IgD-negative memory B cell (primary cell): ENCODE measurements at regions not wholly inside any gene's neighbourhood (a gene's known extent, or its start where the extent isn't known, plus 50 kb on each side); places are given as distances from the start of the nearest gene placed in this dataset.

Experiments
- H3K27ac Mint-ChIP-seq, 3 donors: one replicate each; pipeline ENCODE4 v1.8.0; 2020 to 2022; ENCODE audit warnings: mild to moderate bottlenecking in 3 of 3, mixed read lengths in 3 of 3, moderate library complexity in 1 of 3
- H3K27me3 Mint-ChIP-seq: one replicate; pipeline ENCODE4 v1.8.0; 2021; ENCODE audit warnings: mixed read lengths
- H3K36me3 Mint-ChIP-seq: one replicate; pipeline ENCODE4 v1.8.0; 2020; ENCODE audit warnings: mild to moderate bottlenecking, mixed read lengths
- H3K4me1 Mint-ChIP-seq, 3 donors: one replicate each; pipeline ENCODE4 v1.8.0; 2020 to 2022; ENCODE audit warnings: mixed read lengths in 3 of 3, mild to moderate bottlenecking in 1 of 3
- H3K4me3 Mint-ChIP-seq, 4 donors: one replicate each; pipeline ENCODE4 v1.8.0; 2020 to 2022; ENCODE audit warnings: mild to moderate bottlenecking in 4 of 4, mixed read lengths in 4 of 4, moderate library complexity in 3 of 4
- H3K9me3 Mint-ChIP-seq, 3 donors: one replicate each; pipeline ENCODE4 v1.8.0; 2020 to 2021; ENCODE audit warnings: mixed read lengths in 3 of 3, mild to moderate bottlenecking in 1 of 3

GRCh38 chr4:3854661-3855060 lies 88.5 kb downstream of the ADRA2C start:
- Mint-ChIP-seq H3K4me1 (no peaks in the 10 kb centered on the region), H3K27ac (no peak overlapping the region), H3K4me3 (no peak overlapping the region), H3K9me3 (peaks cover under 1 to 7% (median 2%) of the 10 kb centered on the region in 3 donors), H3K36me3 (peaks cover 3% of the 10 kb centered on the region), H3K27me3 (peaks cover 16% of the 10 kb centered on the region)

GRCh38 chr4:3855646-3856045 lies 89.5 kb downstream of the ADRA2C start:
- H3K27me3 Mint-ChIP-seq: peaks cover 17% of the 10 kb centered on the region
- peaks cover 1% of the 10 kb centered on the region for H3K36me3 Mint-ChIP-seq
- H3K4me3 Mint-ChIP-seq: no peak overlapping the region
- H3K27ac Mint-ChIP-seq: no peak overlapping the region
- H3K4me1 Mint-ChIP-seq: no peaks in the 10 kb centered on the region
- H3K9me3 Mint-ChIP-seq: peaks cover 0 to under 1% (median under 1%) of the 10 kb centered on the region in 3 donors

GRCh38 chr4:3856604-3857204 lies 90.5 kb downstream of the ADRA2C start:
- no peaks in the 10 kb centered on the region for H3K9me3 Mint-ChIP-seq
- no peaks in the 10 kb centered on the region for H3K4me1 Mint-ChIP-seq
- peaks cover 1% of the 10 kb centered on the region for H3K36me3 Mint-ChIP-seq
- H3K4me3 Mint-ChIP-seq: no peak overlapping the region
- H3K27me3 Mint-ChIP-seq: peaks cover 17% of the 10 kb centered on the region
- no peak overlapping the region for H3K27ac Mint-ChIP-seq

GRCh38 chr4:3857269-3857926 lies 91.2 kb downstream of the ADRA2C start:
- Mint-ChIP-seq H3K4me1 (no peaks in the 10 kb centered on the region), H3K27me3 (peaks cover 17% of the 10 kb centered on the region), H3K27ac (peak overlapping the region in 1 of 3 donors; percentile 77), H3K9me3 (no peaks in the 10 kb centered on the region), H3K4me3 (peak overlapping the region in 1 of 4 donors; percentile 30), H3K36me3 (peaks cover 1% of the 10 kb centered on the region)

DNA sequence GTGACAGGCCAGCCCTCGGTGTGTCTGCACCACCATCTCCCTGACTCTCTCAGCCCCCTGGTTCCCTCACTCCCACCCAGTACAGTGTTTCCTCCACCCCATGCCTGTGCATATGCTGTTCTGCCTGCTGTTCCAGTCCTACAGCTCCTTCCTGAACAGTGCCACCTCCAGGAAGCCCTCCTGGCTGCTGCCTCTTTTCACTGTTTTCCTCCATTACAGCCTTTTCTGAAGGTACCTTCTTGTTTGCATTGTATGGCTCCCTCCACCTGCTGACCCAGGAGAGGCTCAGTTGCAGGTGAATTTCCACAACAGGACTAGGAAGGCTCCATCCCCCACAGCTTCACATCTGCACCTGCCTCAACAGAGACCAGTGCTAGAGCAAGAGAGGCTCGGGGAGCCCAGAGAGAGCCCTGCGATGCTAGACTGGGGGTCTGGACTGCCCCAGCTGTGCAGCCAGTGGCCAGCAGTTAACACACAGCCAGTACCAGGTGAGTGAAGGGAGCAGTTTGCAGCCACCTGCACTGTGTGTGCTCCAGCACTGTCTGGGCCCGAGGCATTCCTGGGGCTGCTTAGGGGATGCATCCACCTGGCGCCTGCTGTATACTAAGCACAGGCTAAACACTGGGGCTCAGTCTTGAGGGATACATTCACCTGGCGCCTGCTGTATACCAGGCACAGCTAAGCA lies 92.0 kb downstream of the ADRA2C start:
- no peaks in the 10 kb centered on the region for H3K36me3 Mint-ChIP-seq
- peak overlapping the region in 2 of 3 donors; percentile 50 to 77 for H3K27ac Mint-ChIP-seq
- H3K4me3 Mint-ChIP-seq: no peak overlapping the region
- peaks cover 14% of the 10 kb centered on the region for H3K27me3 Mint-ChIP-seq
- H3K9me3 Mint-ChIP-seq: no peaks in the 10 kb centered on the region
- H3K4me1 Mint-ChIP-seq: no peaks in the 10 kb centered on the region

DNA sequence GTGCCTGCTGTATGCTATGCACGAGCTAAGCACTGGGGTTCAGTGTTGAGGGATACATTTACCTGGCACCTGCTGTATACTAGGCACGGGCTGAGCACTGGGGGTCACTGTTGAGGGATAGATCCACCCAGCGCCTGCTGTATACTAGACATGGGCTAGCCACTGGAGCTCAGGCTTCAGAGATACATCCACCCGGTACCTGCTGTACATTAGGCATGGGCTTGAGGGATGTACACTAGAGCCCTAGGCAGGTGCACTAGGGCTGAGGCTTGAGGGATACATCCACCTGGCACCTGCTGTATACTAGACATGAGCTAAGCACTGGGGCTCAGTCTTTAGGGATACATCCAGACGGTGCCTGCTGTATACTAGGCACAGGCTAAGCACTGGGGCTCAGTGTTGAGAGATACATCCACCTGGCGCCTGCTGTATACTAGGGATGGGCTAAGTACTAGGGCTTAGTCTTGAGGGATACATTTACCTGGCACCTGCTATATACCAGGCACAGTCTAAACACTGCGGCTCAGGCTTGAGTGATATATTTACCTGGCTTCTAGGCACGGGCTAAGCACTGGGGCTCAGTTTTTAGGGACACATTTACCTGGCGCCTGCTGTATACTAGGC lies 92.7 kb downstream of the ADRA2C start:
- Mint-ChIP-seq H3K4me1 (no peaks in the 10 kb centered on the region), H3K36me3 (no peaks in the 10 kb centered on the region), H3K4me3 (no peak overlapping the region), H3K27ac (no peak overlapping the region), H3K27me3 (peaks cover 13% of the 10 kb centered on the region), H3K9me3 (no peaks in the 10 kb centered on the region)

- no peak overlapping the region for H3K4me3 Mint-ChIP-seq
- peaks cover 13% of the 10 kb centered on the region for H3K27me3 Mint-ChIP-seq
- H3K9me3 Mint-ChIP-seq: no peaks in the 10 kb centered on the region
- H3K27ac Mint-ChIP-seq: no peak overlapping the region
- no peaks in the 10 kb centered on the region for H3K4me1 Mint-ChIP-seq
- no peaks in the 10 kb centered on the region for H3K36me3 Mint-ChIP-seq
Observed at GRCh38 chr4:3859571-3859970, 93.4 kb downstream of the ADRA2C start.

GRCh38 chr4:3860061-3860912 lies 94.1 kb downstream of the ADRA2C start:
- Mint-ChIP-seq H3K9me3 (no peaks in the 10 kb centered on the region), H3K36me3 (no peaks in the 10 kb centered on the region), H3K27ac (no peak overlapping the region), H3K27me3 (peaks cover 8% of the 10 kb centered on the region), H3K4me1 (no peaks in the 10 kb centered on the region), H3K4me3 (no peak overlapping the region)

DNA sequence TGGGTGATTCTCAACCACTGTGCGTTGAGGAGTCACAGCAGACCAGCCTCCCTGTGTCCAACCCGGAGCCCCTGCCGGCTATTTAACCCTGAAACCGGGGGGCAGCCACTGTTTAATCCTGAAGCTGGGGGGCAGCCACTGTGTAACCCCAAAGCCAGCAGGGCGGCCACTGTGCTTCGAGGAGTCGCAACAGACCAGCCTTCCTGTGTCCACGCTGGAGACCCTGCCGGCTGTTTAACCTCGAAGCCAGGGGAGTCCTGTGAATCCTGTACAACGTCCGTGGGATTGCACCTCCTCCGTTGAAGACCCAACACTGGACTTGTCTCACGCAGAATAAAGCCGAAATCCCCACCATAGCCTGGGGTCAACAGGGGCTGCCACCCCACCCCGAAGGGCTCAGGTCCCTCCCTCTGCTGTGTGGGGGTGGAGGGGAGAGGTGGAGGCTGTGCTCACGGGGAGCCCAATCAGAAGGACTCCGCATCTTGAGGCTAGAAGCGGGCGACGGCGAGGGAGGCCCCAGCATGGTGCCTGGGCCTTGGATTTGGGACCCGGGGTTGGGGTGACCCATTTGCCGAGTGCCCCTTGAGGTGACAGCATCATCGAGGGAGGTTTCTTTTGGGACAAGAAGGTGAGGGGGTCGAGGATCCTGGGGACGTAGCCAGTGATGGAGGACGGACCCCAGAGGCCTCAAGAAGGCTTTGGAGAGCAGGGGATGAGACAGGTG lies 94.9 kb downstream of the ADRA2C start:
- Mint-ChIP-seq H3K9me3 (no peaks in the 10 kb centered on the region), H3K27ac (no peak overlapping the region), H3K4me3 (no peak overlapping the region), H3K4me1 (no peaks in the 10 kb centered on the region), H3K36me3 (no peaks in the 10 kb centered on the region), H3K27me3 (peaks cover 7% of the 10 kb centered on the region)

GRCh38 chr4:3861720-3862639 lies 95.8 kb downstream of the ADRA2C start:
- Mint-ChIP-seq H3K4me3 (no peak overlapping the region), H3K27ac (no peak overlapping the region)

DNA sequence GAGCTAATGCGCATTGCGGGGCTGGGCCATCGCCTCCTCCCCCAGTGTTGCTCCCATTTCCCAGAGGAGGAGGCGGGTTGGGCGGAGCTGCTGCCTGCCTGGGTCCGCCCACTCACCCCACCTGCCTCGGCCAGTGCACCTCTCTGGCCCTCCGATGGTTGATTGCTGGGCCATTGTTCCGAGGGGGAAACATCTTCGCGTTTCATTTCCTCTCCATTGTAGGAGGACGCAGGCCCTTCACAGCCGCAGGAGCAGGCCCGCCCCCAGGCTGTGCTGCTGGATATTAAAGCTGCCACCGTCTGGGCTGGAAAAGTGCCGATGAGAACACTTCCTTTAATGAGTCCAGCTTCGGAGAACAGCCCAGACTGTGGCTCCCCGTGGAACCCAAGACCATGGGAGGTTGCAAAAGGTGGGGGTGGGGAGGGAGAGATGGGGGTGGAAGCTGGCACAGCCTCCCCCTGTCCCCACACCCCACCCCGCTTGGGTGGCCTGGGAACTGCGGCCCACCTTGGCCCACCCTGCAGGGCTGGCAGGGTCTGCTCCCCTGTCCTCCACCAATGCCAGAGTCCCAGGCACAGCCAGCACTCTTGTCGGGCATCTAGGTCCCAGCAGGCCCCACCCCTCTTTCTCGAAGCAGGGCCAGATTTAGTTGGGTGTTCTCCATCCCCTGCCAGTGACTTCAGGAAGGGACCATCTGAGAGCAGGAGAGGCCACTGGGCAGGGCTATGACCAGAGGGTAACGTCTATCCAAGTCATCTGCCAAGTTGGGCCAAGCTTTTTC lies 96.6 kb downstream of the ADRA2C start:
- no peaks in the 10 kb centered on the region for H3K36me3 Mint-ChIP-seq
- no peak overlapping the region for H3K4me3 Mint-ChIP-seq
- no peaks in the 10 kb centered on the region for H3K9me3 Mint-ChIP-seq
- H3K27ac Mint-ChIP-seq: no peak overlapping the region
- peaks cover 10% of the 10 kb centered on the region for H3K27me3 Mint-ChIP-seq
- no peaks in the 10 kb centered on the region for H3K4me1 Mint-ChIP-seq

More at GRCh38 chr4:3861720-3862639, 95.8 kb downstream of the ADRA2C start:
- peaks cover 7% of the 10 kb centered on the region for H3K27me3 Mint-ChIP-seq
- H3K9me3 Mint-ChIP-seq: no peaks in the 10 kb centered on the region
- H3K4me1 Mint-ChIP-seq: no peaks in the 10 kb centered on the region
- no peaks in the 10 kb centered on the region for H3K36me3 Mint-ChIP-seq

DNA sequence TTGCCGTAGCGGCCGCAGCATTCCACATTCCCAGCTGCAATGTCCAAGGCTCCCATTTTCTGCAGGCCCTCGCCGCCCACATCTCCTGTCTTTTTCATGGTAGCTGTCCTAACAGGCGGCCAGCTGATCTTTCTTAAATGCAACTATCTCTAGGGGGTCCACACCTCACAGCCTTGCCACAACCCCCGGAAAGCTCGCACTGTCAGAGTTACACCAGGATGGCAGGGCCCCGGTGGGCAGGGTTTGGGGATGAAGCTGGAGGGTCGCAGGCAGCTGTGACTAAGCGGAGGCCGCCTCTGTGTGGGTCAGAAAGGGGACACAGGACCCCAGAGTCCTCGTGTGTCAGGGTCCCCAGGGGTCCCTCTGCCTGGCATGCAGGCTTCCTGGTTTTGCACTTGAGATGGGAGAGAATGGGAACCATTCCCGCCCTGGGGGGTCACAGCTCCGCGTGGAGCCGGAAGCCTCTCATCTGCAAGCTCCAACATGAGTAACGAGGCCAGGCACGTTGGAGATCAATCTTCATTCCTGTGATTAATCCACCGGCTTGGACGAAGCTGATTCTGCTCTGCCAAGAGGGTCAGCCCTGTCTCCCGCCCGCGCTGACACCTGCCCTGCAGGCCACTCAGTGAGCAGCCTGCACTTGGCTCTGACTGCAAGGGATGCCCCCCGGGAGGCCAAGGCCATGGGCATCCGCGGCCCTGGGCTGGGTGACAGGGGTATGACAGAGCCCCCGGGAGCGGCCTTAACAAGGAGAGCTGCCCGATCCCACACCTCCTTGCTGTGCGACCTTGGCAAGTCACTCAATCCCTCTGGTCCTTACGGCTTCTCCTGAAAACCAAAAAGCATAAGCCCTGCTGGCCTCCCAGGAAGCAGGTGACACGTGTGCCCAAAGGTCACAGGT lies 97.9 kb downstream of the ADRA2C start:
- Mint-ChIP-seq H3K4me3 (no peak overlapping the region), H3K27ac (no peak overlapping the region), H3K27me3 (peaks cover 12% of the 10 kb centered on the region), H3K4me1 (no peaks in the 10 kb centered on the region), H3K36me3 (no peaks in the 10 kb centered on the region), H3K9me3 (no peaks in the 10 kb centered on the region)
